SK-N-SH (cell line): ENCODE measurements at regions not wholly inside any gene's neighbourhood (a gene's known extent, or its start where the extent isn't known, plus 50 kb on each side); places are given as distances from the start of the nearest gene placed in this dataset.

Source experiments
- CTCF ChIA-PET: fragments of 300-600, 350-600 bp; formaldehyde crosslinking; extraction: SDS; loops from one replicate; lab custom pipeline; 2021; lab: Yijun Ruan, JAX
- POLR2A ChIA-PET: fragments of 350-600 bp; sonication (Branson Sonifier 250); formaldehyde crosslinking; extraction: SDS; loops from one replicate; lab custom pipeline; 2020; ENCODE audit warnings: antibody characterized with exemption, inconsistent platforms; lab: Yijun Ruan, JAX
- DNase-seq: peaks from one replicate; pipeline ENCODE4 v3.0.0; 2012
- H2AFZ ChIP-seq: fragments of 200-600 bp; sonication (generic); 2 replicates; pipeline ENCODE4 v1.8.1; 2016; ENCODE audit warnings: antibody characterized with exemption, mild to moderate bottlenecking, low read depth
- H3F3A ChIP-seq: fragments of 200-600 bp; sonication (generic); replicated peaks from 2 replicates; pipeline ENCODE3; 2016; ENCODE audit warnings: antibody characterized with exemption, mild to moderate bottlenecking; ENCODE audit not compliant: insufficient read depth
- H3K27ac ChIP-seq, 2 experiments: fragments of 200-500 bp in 1 of 2; fragments of 200-600 bp in 1 of 2; sonication (Bioruptor generic) in 1 of 2; sonication (generic), shearing (Covaris generic) in 1 of 2; 2 replicates each; pipeline versions ENCODE4 v1.5.1 to v1.6.1; 2014 to 2016; ENCODE audit warnings: low read depth in 2 of 2, inconsistent platforms in 1 of 2, low read length in 1 of 2, mild to moderate bottlenecking in 1 of 2, mixed read lengths in 1 of 2
- H3K27me3 ChIP-seq: fragments of 200-600 bp; sonication (generic), shearing (Covaris generic); 2 replicates; pipeline ENCODE4 v1.6.1; 2016; ENCODE audit warnings: mixed run types; ENCODE audit not compliant: insufficient read depth
- H3K36me3 ChIP-seq, 2 experiments: fragments of 200-500 bp in 1 of 2; fragments of 200-600 bp in 1 of 2; sonication (Bioruptor generic) in 1 of 2; sonication (generic) in 1 of 2; replicated peaks in 1 of 2; 2 replicates each; pipeline versions ENCODE3 to v1.5.1; 2014 to 2016; ENCODE audit warnings: low read length in 1 of 2, mild to moderate bottlenecking in 1 of 2; ENCODE audit not compliant: insufficient read depth in 2 of 2, control insufficient read depth in 1 of 2
- H3K4me1 ChIP-seq, 2 experiments: fragments of 200-500 bp in 1 of 2; fragments of 200-600 bp in 1 of 2; sonication (Bioruptor generic) in 1 of 2; sonication (generic), shearing (Covaris generic) in 1 of 2; 2 replicates each; pipeline versions ENCODE4 v1.5.1 to v1.6.1; 2014 to 2016; ENCODE audit warnings: low read depth in 1 of 2, low read length in 1 of 2, mixed run types in 1 of 2; ENCODE audit not compliant: insufficient read depth in 2 of 2, control insufficient read depth in 1 of 2
- H3K4me2 ChIP-seq: fragments of 200-600 bp; sonication (generic), shearing (Covaris generic); 2 replicates; pipeline ENCODE4 v1.6.1; 2017; ENCODE audit warnings: mixed run types
- H3K4me3 ChIP-seq, 2 experiments: fragments of 200-500 bp in 1 of 2; fragments of 200-600 bp in 1 of 2; sonication (Bioruptor generic) in 1 of 2; sonication (generic), shearing (Covaris generic) in 1 of 2; 2 replicates each; pipeline versions ENCODE4 v1.5.1 to v1.8.1; 2014 to 2016; ENCODE audit warnings: low read depth in 2 of 2, inconsistent platforms in 1 of 2, low read length in 1 of 2, mild to moderate bottlenecking in 1 of 2, mixed read lengths in 1 of 2, moderate library complexity in 1 of 2
- H3K79me2 ChIP-seq: fragments of 200-600 bp; sonication (generic); 2 replicates; pipeline ENCODE4 v1.8.1; 2017; ENCODE audit warnings: mild to moderate bottlenecking; ENCODE audit not compliant: insufficient read depth
- H3K9ac ChIP-seq: fragments of 200-600 bp; sonication (generic); 2 replicates; pipeline ENCODE4 v1.6.1; 2017; ENCODE audit warnings: mixed run types
- H3K9me2 ChIP-seq: fragments of 200-600 bp; sonication (generic); 2 replicates; pipeline ENCODE4 v1.6.1; 2017; ENCODE audit warnings: mixed run types
- H3K9me3 ChIP-seq: fragments of 200-600 bp; sonication (generic); 2 replicates; pipeline ENCODE4 v1.6.1; 2017; ENCODE audit warnings: mixed run types, mild to moderate bottlenecking, moderate library complexity
- H4K20me1 ChIP-seq: fragments of 200-600 bp; sonication (generic); 2 replicates; pipeline ENCODE4 v1.6.1; 2017; ENCODE audit warnings: mild to moderate bottlenecking, mixed run types; ENCODE audit not compliant: insufficient read depth
- EP300 ChIP-seq, 2 experiments: IDR thresholded peaks; 2 replicates each; pipeline versions ENCODE4 v1.4.0 to v1.6.1; 2012; ENCODE audit warnings: borderline replicate concordance in 1 of 2, low read depth in 1 of 2, low read length in 1 of 2
- EZH2phosphoT487 ChIP-seq: fragments of 200-600 bp; sonication (generic); IDR thresholded peaks from 2 replicates; pipeline ENCODE4 v1.6.1; 2017; ENCODE audit warnings: low read depth, mixed run types, mild to moderate bottlenecking, antibody characterized with exemption, moderate library complexity, borderline replicate concordance
- FOSL2 ChIP-seq: IDR thresholded peaks from 2 replicates; pipeline ENCODE4 v1.4.0; 2012; ENCODE audit warnings: low read depth, mild to moderate bottlenecking, moderate library complexity, borderline replicate concordance
- FOXM1 ChIP-seq: IDR thresholded peaks from 2 replicates; pipeline ENCODE4 v1.4.0; 2012; ENCODE audit warnings: low read depth, mild to moderate bottlenecking
- GATA2 ChIP-seq: sonication (generic); formaldehyde crosslinking; IDR thresholded peaks from 2 replicates; pipeline ENCODE4 v1.5.0; 2020; ENCODE audit warnings: mild to moderate bottlenecking, missing genetic modification reagents
- JUND ChIP-seq: IDR thresholded peaks from 2 replicates; pipeline ENCODE4 v1.4.0; 2012
- MEF2A ChIP-seq: IDR thresholded peaks from 2 replicates; pipeline ENCODE4 v1.4.0; 2012; ENCODE audit warnings: low read depth, borderline replicate concordance
- MXI1 ChIP-seq: IDR thresholded peaks from 2 replicates; pipeline ENCODE4 v1.6.1; 2012; ENCODE audit warnings: mild to moderate bottlenecking, low read depth, low read length, improper control_type of control experiment
- POLR2AphosphoS5 ChIP-seq: IDR thresholded peaks from 2 replicates; pipeline ENCODE4 v1.6.1; 2012; ENCODE audit warnings: low read depth, low read length
- RFX5 ChIP-seq: IDR thresholded peaks from 2 replicates; pipeline ENCODE4 v1.6.1; 2012; ENCODE audit warnings: mild to moderate bottlenecking, improper control_type of control experiment, low read length
- RXRA ChIP-seq: IDR thresholded peaks from 2 replicates; pipeline ENCODE4 v1.4.0; 2012; ENCODE audit warnings: low read depth, mild to moderate bottlenecking, borderline replicate concordance
- SIN3A ChIP-seq: IDR thresholded peaks from 2 replicates; pipeline ENCODE4 v1.6.1; 2012; ENCODE audit warnings: low read depth, mild to moderate bottlenecking, low read length, moderate library complexity, borderline replicate concordance
- TAF1 ChIP-seq: IDR thresholded peaks from 2 replicates; pipeline ENCODE4 v1.6.1; 2012; ENCODE audit warnings: low read depth, mild to moderate bottlenecking, low read length, moderate library complexity, borderline replicate concordance
- TCF12 ChIP-seq: IDR thresholded peaks from 2 replicates; pipeline ENCODE4 v1.4.0; 2012
- TEAD4 ChIP-seq: IDR thresholded peaks from 2 replicates; pipeline ENCODE4 v1.4.0; 2012; ENCODE audit warnings: mild to moderate bottlenecking, borderline replicate concordance; ENCODE audit not compliant: insufficient read depth
- YY1 ChIP-seq: IDR thresholded peaks from 2 replicates; pipeline ENCODE4 v1.4.0; 2012; ENCODE audit warnings: low read depth, mild to moderate bottlenecking
- WGBS: methylation state at CpG from one replicate; pipeline ENCODE4 v1.1.6; 2017; ENCODE audit warnings: low lambda C conversion rate; 5-methylcytosine and 5-hydroxymethylcytosine counted together
- TF ChIP-seq, protein P1 (sequence below): IDR thresholded peaks from 2 replicates; pipeline ENCODE4 v1.6.1; 2012; ENCODE audit warnings: mild to moderate bottlenecking, low read depth, low read length, moderate library complexity
- TF ChIP-seq, protein P2 (sequence below): fragments of 150-350 bp; IDR thresholded peaks from 2 replicates; pipeline ENCODE4 v1.6.1; 2017; ENCODE audit warnings: antibody characterized with exemption, low read length, low read depth, borderline replicate concordance
- TF ChIP-seq, protein P3 (sequence below): IDR thresholded peaks from 2 replicates; pipeline ENCODE4; 2012
- TF ChIP-seq, protein P4 (sequence below): fragments of 150-350 bp; IDR thresholded peaks from 2 replicates; pipeline ENCODE4 v1.6.1; 2016; ENCODE audit warnings: mild to moderate bottlenecking, low read depth, low read length

DNA sequence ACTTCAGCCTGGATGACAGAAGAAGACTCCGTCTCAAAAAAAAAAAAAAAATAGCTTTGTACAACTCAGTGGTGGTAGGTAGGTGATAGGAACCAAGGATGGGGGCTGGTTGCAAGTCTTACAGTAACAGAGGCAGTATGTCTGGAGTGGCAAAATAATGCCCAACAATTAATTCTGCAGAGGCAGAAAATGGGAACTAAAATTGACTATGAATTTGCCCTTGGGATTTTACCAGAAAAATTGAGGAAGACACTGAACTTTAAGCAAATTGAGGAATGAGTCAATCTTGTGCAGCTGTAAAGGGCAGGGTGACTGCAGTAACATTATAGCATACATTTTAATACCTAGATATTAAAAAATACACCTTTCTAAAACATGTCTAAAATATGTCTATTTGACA is 116.1 kb upstream of the FOXN2 start:
- WGBS = 89% methylated on average over 1 of the region's 1 CpG
- Histone ChIP-seq H3K9ac (no peak overlapping the region), H3K9me3 (no peaks in the 10 kb centered on the region), H3K4me1 (no peaks in the 10 kb centered on the region; a peak in 1 of 4 replicates), H3K4me3 (no peak overlapping the region), H3K4me2 (no peak overlapping the region), H3K79me2 (no peaks in the 10 kb centered on the region), H3K27me3 (no peaks in the 10 kb centered on the region), H4K20me1 (no peaks in the 10 kb centered on the region), H3K27ac (no peak overlapping the region), H3F3A (no peaks in the 10 kb centered on the region), H3K36me3 (no peaks in the 10 kb centered on the region), H3K9me2 (no peaks in the 10 kb centered on the region), H2AFZ (no peak overlapping the region)
- TF ChIP-seq GATA2 (CRISPR knock-in tag) = no peak
- TF ChIP-seq FOXM1 = no peak
- TF ChIP-seq EZH2phosphoT487 = no peak
- TF ChIP-seq, protein P1, sequence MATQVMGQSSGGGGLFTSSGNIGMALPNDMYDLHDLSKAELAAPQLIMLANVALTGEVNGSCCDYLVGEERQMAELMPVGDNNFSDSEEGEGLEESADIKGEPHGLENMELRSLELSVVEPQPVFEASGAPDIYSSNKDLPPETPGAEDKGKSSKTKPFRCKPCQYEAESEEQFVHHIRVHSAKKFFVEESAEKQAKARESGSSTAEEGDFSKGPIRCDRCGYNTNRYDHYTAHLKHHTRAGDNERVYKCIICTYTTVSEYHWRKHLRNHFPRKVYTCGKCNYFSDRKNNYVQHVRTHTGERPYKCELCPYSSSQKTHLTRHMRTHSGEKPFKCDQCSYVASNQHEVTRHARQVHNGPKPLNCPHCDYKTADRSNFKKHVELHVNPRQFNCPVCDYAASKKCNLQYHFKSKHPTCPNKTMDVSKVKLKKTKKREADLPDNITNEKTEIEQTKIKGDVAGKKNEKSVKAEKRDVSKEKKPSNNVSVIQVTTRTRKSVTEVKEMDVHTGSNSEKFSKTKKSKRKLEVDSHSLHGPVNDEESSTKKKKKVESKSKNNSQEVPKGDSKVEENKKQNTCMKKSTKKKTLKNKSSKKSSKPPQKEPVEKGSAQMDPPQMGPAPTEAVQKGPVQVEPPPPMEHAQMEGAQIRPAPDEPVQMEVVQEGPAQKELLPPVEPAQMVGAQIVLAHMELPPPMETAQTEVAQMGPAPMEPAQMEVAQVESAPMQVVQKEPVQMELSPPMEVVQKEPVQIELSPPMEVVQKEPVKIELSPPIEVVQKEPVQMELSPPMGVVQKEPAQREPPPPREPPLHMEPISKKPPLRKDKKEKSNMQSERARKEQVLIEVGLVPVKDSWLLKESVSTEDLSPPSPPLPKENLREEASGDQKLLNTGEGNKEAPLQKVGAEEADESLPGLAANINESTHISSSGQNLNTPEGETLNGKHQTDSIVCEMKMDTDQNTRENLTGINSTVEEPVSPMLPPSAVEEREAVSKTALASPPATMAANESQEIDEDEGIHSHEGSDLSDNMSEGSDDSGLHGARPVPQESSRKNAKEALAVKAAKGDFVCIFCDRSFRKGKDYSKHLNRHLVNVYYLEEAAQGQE = no peak
- TF ChIP-seq TAF1 = no peak
- TF ChIP-seq TEAD4 = no peak
- TF ChIP-seq, protein P2, sequence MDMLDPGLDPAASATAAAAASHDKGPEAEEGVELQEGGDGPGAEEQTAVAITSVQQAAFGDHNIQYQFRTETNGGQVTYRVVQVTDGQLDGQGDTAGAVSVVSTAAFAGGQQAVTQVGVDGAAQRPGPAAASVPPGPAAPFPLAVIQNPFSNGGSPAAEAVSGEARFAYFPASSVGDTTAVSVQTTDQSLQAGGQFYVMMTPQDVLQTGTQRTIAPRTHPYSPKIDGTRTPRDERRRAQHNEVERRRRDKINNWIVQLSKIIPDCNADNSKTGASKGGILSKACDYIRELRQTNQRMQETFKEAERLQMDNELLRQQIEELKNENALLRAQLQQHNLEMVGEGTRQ = no peak
- TF ChIP-seq MXI1 = no peak
- TF ChIP-seq, protein P3, sequence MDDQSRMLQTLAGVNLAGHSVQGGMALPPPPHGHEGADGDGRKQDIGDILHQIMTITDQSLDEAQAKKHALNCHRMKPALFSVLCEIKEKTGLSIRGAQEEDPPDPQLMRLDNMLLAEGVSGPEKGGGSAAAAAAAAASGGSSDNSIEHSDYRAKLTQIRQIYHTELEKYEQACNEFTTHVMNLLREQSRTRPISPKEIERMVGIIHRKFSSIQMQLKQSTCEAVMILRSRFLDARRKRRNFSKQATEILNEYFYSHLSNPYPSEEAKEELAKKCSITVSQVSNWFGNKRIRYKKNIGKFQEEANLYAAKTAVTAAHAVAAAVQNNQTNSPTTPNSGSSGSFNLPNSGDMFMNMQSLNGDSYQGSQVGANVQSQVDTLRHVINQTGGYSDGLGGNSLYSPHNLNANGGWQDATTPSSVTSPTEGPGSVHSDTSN = no peak
- no peak for TF ChIP-seq JUND
- TF ChIP-seq POLR2AphosphoS5 = no peak
- no peak for TF ChIP-seq TCF12
- no peak for TF ChIP-seq RFX5
- POLR2A ChIA-PET = no interaction called here
- CTCF ChIA-PET = interaction anchor here (0.6 to 1.2 kb wide), 2 partner anchors 216 to 225 kb away, joined by 3 to 4 read pairs; no protein-coding TSS in a partner anchor
- no peak for DNase-seq

DNA sequence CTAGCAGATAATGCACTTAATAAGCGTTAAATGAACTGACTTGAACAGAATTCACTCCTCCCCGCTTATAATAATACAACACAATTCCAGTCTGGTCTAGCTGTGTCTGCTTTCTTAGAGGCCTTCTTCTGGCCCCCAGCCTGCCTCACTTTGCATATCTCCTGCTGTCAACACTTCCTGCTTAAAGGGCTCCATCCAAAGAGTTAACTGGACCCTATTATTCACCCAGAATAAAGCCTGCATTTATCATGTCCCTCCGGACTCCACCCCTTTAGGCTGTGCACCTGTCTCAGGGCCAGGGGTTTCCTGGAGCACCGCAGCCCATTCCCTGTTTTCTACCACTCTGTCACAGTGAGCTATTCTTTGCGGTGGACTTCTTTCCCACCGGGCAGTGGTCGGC is 115.4 kb upstream of the FOXN2 start:
- H3K9ac ChIP-seq = no peak overlapping the region
- H3K79me2 ChIP-seq = no peaks in the 10 kb centered on the region
- H3F3A ChIP-seq = no peaks in the 10 kb centered on the region
- no peak for DNase-seq
- TF ChIP-seq EP300 (IDR thresholded peaks at IDR 0.05; ENCODE audit: borderline replicate concordance in 1 of 2, low read depth in 1 of 2, low read length in 1 of 2) (no peak), RXRA (no peak), TCF12 (no peak), MEF2A (no peak), SIN3A (no peak), YY1 (no peak), FOSL2 (no peak)
- TF ChIP-seq, protein P2 = no peak
- TF ChIP-seq, protein P4, sequence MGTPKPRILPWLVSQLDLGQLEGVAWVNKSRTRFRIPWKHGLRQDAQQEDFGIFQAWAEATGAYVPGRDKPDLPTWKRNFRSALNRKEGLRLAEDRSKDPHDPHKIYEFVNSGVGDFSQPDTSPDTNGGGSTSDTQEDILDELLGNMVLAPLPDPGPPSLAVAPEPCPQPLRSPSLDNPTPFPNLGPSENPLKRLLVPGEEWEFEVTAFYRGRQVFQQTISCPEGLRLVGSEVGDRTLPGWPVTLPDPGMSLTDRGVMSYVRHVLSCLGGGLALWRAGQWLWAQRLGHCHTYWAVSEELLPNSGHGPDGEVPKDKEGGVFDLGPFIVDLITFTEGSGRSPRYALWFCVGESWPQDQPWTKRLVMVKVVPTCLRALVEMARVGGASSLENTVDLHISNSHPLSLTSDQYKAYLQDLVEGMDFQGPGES = no peak
- no peaks in the 10 kb centered on the region for H4K20me1 ChIP-seq
- H3K4me3 ChIP-seq = no peak overlapping the region
- no peaks in the 10 kb centered on the region for H3K27me3 ChIP-seq
- no peaks in the 10 kb centered on the region for H3K9me2 ChIP-seq
- H3K9me3 ChIP-seq = no peaks in the 10 kb centered on the region
- no peak overlapping the region for H2AFZ ChIP-seq
- no peaks in the 10 kb centered on the region; a peak in 1 of 4 replicates for H3K4me1 ChIP-seq
- WGBS = 85% methylated on average over 7 of the region's 7 CpGs
- no peak overlapping the region for H3K4me2 ChIP-seq
- ChIA-PET POLR2A (no interaction called here), CTCF (no interaction called here)
- H3K36me3 ChIP-seq = no peaks in the 10 kb centered on the region
- no peak overlapping the region for H3K27ac ChIP-seq
